Neural cell (in vitro differentiated cells): ENCODE measurements at regions not wholly inside any gene's neighbourhood (a gene's known extent, or its start where the extent isn't known, plus 50 kb on each side); places are given as distances from the start of the nearest gene placed in this dataset.

ENCODE experiments used
- H2AFZ ChIP-seq: fragments of 200-600, 300-800 bp; sonication (generic), shearing (Covaris generic); 2 replicates; pipeline ENCODE4 v1.6.0; 2014; ENCODE audit warnings: low read depth, mild to moderate bottlenecking, antibody characterized with exemption, low read length, moderate library complexity
- H3F3A ChIP-seq: fragments of 200-600 bp; shearing (Covaris generic); 2 replicates; pipeline ENCODE4 v1.6.1; 2016; ENCODE audit warnings: mild to moderate bottlenecking, moderate library complexity, mixed read lengths, antibody characterized with exemption, low read length; ENCODE audit not compliant: insufficient read depth, poor library complexity, severe bottlenecking
- H3K27ac ChIP-seq: fragments of 200-600, 300-800 bp; sonication (generic), shearing (Covaris generic); 2 replicates; pipeline ENCODE4 v1.5.1; 2014; ENCODE audit warnings: mild to moderate bottlenecking, low read length, moderate library complexity
- H3K27me3 ChIP-seq: fragments of 300-800, 200-600 bp; sonication (generic), shearing (Covaris generic); 2 replicates; pipeline ENCODE4 v1.6.0; 2014; ENCODE audit warnings: mild to moderate bottlenecking, low read depth, low read length, moderate library complexity; ENCODE audit not compliant: insufficient read depth
- H3K36me3 ChIP-seq: fragments of 300-800, 200-600 bp; sonication (generic), shearing (Covaris generic); 2 replicates; pipeline ENCODE4 v1.5.1; 2014; ENCODE audit warnings: mild to moderate bottlenecking, antibody characterized with exemption, low read length, moderate library complexity; ENCODE audit not compliant: insufficient read depth
- H3K4me2 ChIP-seq: fragments of 300-800, 200-600 bp; sonication (generic), shearing (Covaris generic); 2 replicates; pipeline ENCODE4 v1.6.0; 2014; ENCODE audit warnings: mild to moderate bottlenecking, low read length
- H3K4me3 ChIP-seq: fragments of 300-800, 200-600 bp; sonication (generic), shearing (Covaris generic); 2 replicates; pipeline ENCODE4 v1.5.1; 2014; ENCODE audit warnings: mild to moderate bottlenecking, low read length, moderate library complexity
- H3K79me2 ChIP-seq: fragments of 200-600 bp; shearing (Covaris generic); replicated peaks from 2 replicates; pipeline ENCODE4 v1.6.0; 2014; ENCODE audit warnings: mild to moderate bottlenecking, low read length, moderate library complexity; ENCODE audit not compliant: insufficient read depth
- H3K9ac ChIP-seq: fragments of 300-800, 200-600 bp; sonication (generic), shearing (Covaris generic); 2 replicates; pipeline ENCODE4 v1.6.1; 2016; ENCODE audit warnings: mild to moderate bottlenecking, low read length, mixed read lengths
- H3K9me2 ChIP-seq: fragments of 200-600 bp; shearing (Covaris generic); 2 replicates; pipeline ENCODE4 v1.6.1; 2016; ENCODE audit warnings: mild to moderate bottlenecking, low read length, mixed read lengths; ENCODE audit not compliant: insufficient read depth
- H3K9me3 ChIP-seq: fragments of 200-600, 300-800 bp; sonication (generic), shearing (Covaris generic); 2 replicates; pipeline ENCODE4 v1.6.1; 2016; ENCODE audit warnings: mild to moderate bottlenecking, mixed run types, low read length, moderate library complexity, mixed read lengths
- H4K20me1 ChIP-seq: fragments of 200-600 bp; shearing (Covaris generic); 2 replicates; pipeline ENCODE4 v1.6.1; 2016; ENCODE audit warnings: mild to moderate bottlenecking, mixed run types; ENCODE audit not compliant: insufficient read depth
- EP300 ChIP-seq: fragments of 450-650 bp; conservative IDR thresholded peaks from 2 replicates; pipeline ENCODE4 v1.6.1; 2014; ENCODE audit warnings: antibody characterized with exemption, mild to moderate bottlenecking, moderate library complexity; ENCODE audit not compliant: poor library complexity, severe bottlenecking
- EZH2 ChIP-seq: fragments of 200-600, 300-800 bp; shearing (Covaris generic), sonication (generic); IDR thresholded peaks from 2 replicates; pipeline ENCODE4 v1.6.1; 2014; ENCODE audit warnings: antibody characterized with exemption, low read length, borderline replicate concordance, mild to moderate bottlenecking; ENCODE audit not compliant: insufficient read depth, poor library complexity, severe bottlenecking
- MXI1 ChIP-seq: fragments of 450-650 bp; conservative IDR thresholded peaks from 2 replicates; pipeline ENCODE4 v1.6.1; 2014; ENCODE audit warnings: antibody characterized with exemption, mild to moderate bottlenecking; ENCODE audit not compliant: poor library complexity, severe bottlenecking
- POLR2AphosphoS5 ChIP-seq: IDR thresholded peaks from 2 replicates; pipeline ENCODE4 v1.6.1; 2012
- RAD21 ChIP-seq: fragments of 450-650 bp; conservative IDR thresholded peaks from 2 replicates; pipeline ENCODE4 v1.6.1; 2014; ENCODE audit warnings: antibody characterized with exemption, mild to moderate bottlenecking, moderate library complexity
- REST ChIP-seq: IDR thresholded peaks from 2 replicates; pipeline ENCODE4 v1.6.1; 2012; ENCODE audit warnings: borderline replicate concordance
- SMC3 ChIP-seq: fragments of 450-650 bp; conservative IDR thresholded peaks from 2 replicates; pipeline ENCODE4 v1.6.1; 2014; ENCODE audit warnings: antibody characterized with exemption, mild to moderate bottlenecking, moderate library complexity; ENCODE audit not compliant: poor library complexity
- TAF1 ChIP-seq: IDR thresholded peaks from 2 replicates; pipeline ENCODE4 v1.6.1; 2012; ENCODE audit warnings: low read depth
- TF ChIP-seq, protein P1 (sequence below): fragments of 450-650 bp; IDR thresholded peaks from 2 replicates; pipeline ENCODE4 v1.5.1; 2014; ENCODE audit warnings: antibody characterized with exemption, mild to moderate bottlenecking, moderate library complexity; ENCODE audit not compliant: poor library complexity, severe bottlenecking

DNA sequence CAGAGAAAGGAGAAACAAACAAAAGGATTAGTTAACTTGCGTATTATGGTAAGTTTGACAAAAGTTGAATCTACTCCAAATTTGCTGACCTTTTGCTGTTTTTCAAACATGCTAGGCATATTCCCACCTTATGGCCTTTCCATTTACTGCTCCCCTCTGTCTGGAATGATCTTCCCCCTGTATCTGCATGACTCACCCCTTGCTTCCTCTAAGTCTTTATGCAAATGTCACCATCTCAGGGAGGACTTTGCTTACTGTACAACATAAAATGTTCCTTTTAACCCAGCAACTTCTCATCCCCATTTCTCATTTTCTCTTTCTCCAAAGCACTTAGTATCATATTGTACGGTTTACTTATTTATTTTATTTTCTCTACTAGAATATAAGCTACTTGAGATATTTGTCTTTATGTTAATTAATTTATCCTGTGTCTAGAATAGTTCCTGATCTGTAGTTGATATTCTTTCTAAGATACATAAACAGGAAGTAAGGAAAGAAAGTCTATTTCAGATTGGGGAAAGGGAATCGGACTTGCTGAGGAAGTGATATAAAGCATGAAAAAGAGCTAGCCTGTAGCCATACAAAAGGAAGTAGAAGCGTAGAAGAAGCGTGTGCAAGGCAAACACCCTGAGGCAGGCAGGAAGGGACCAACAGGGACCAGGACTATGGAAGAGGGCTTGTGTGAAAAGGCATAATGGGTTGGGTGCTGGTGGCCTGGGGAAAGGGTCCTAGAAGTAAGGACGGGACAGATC is 144.9 kb upstream of the ERBB4 start:
- H3K36me3 ChIP-seq, result no peaks in the 10 kb centered on the region
- no peaks in the 10 kb centered on the region for H4K20me1 ChIP-seq
- no peaks in the 10 kb centered on the region for H3F3A ChIP-seq
- TF ChIP-seq TAF1 (no peak), SMC3 (no peak), EP300 (no peak), MXI1 (no peak), POLR2AphosphoS5 (no peak), RAD21 (no peak), EZH2 (no peak), REST (no peak)
- TF ChIP-seq, protein P1, sequence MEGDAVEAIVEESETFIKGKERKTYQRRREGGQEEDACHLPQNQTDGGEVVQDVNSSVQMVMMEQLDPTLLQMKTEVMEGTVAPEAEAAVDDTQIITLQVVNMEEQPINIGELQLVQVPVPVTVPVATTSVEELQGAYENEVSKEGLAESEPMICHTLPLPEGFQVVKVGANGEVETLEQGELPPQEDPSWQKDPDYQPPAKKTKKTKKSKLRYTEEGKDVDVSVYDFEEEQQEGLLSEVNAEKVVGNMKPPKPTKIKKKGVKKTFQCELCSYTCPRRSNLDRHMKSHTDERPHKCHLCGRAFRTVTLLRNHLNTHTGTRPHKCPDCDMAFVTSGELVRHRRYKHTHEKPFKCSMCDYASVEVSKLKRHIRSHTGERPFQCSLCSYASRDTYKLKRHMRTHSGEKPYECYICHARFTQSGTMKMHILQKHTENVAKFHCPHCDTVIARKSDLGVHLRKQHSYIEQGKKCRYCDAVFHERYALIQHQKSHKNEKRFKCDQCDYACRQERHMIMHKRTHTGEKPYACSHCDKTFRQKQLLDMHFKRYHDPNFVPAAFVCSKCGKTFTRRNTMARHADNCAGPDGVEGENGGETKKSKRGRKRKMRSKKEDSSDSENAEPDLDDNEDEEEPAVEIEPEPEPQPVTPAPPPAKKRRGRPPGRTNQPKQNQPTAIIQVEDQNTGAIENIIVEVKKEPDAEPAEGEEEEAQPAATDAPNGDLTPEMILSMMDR, result no peak
- no peak overlapping the region for H2AFZ ChIP-seq
- H3K4me3 ChIP-seq, result no peak overlapping the region
- H3K9me3 ChIP-seq, result no peaks in the 10 kb centered on the region
- H3K27me3 ChIP-seq, result no peaks in the 10 kb centered on the region
- H3K9ac ChIP-seq, result no peak overlapping the region
- no peaks in the 10 kb centered on the region for H3K9me2 ChIP-seq
- H3K79me2 ChIP-seq, result no peaks in the 10 kb centered on the region
- no peak overlapping the region for H3K4me2 ChIP-seq
- H3K27ac ChIP-seq, result no peak overlapping the region

DNA sequence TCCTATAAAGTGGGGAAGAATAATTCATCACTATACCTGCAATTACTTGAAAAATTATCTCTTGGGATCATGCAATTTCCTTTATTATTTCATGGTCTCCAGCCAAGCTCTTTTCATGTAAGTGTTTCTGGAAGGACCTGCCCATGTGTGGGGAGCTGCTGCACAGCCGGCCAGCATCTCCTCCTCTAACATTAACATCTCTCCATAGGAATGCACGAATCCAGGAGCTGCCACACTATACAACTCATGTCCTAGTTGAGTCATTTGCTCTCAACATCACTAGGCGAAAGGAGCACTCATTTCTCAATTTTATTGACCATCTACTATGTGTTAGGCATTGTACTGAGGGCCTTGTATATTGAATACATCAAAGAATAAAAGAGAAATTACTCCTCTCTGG is 144.3 kb upstream of the ERBB4 start:
- H2AFZ ChIP-seq, result no peak overlapping the region
- no peaks in the 10 kb centered on the region for H3K79me2 ChIP-seq
- H3K4me3 ChIP-seq, result no peak overlapping the region
- H3K9me3 ChIP-seq, result no peaks in the 10 kb centered on the region
- no peaks in the 10 kb centered on the region for H4K20me1 ChIP-seq
- H3F3A ChIP-seq, result no peaks in the 10 kb centered on the region
- no peaks in the 10 kb centered on the region for H3K9me2 ChIP-seq
- H3K27ac ChIP-seq, result no peak overlapping the region
- TF ChIP-seq POLR2AphosphoS5 (no peak), EZH2 (no peak), TAF1 (no peak), MXI1 (no peak), REST (no peak), EP300 (no peak), SMC3 (no peak), RAD21 (no peak)
- TF ChIP-seq, protein P1, result no peak
- H3K4me2 ChIP-seq, result no peak overlapping the region
- no peak overlapping the region for H3K9ac ChIP-seq
- no peaks in the 10 kb centered on the region for H3K36me3 ChIP-seq
- no peaks in the 10 kb centered on the region for H3K27me3 ChIP-seq
